PC-9 (cell line): ENCODE measurements at regions not wholly inside any gene's neighbourhood (a gene's known extent, or its start where the extent isn't known, plus 50 kb on each side); places are given as distances from the start of the nearest gene placed in this dataset.

ENCODE experiments used
- EZH2 ChIP-seq: fragments of 200-600 bp; sonication (generic); IDR thresholded peaks from 2 replicates; pipeline ENCODE4 v1.8.0; 2017; ENCODE audit warnings: antibody characterized with exemption, low read depth
- TF ChIP-seq, protein P1 (sequence below): fragments of 200-600 bp; sonication (generic); conservative IDR thresholded peaks from 2 replicates; pipeline ENCODE4 v1.6.1; 2017; ENCODE audit warnings: mixed run types, antibody characterized with exemption, mild to moderate bottlenecking, moderate library complexity

- TF ChIP-seq, protein P1, sequence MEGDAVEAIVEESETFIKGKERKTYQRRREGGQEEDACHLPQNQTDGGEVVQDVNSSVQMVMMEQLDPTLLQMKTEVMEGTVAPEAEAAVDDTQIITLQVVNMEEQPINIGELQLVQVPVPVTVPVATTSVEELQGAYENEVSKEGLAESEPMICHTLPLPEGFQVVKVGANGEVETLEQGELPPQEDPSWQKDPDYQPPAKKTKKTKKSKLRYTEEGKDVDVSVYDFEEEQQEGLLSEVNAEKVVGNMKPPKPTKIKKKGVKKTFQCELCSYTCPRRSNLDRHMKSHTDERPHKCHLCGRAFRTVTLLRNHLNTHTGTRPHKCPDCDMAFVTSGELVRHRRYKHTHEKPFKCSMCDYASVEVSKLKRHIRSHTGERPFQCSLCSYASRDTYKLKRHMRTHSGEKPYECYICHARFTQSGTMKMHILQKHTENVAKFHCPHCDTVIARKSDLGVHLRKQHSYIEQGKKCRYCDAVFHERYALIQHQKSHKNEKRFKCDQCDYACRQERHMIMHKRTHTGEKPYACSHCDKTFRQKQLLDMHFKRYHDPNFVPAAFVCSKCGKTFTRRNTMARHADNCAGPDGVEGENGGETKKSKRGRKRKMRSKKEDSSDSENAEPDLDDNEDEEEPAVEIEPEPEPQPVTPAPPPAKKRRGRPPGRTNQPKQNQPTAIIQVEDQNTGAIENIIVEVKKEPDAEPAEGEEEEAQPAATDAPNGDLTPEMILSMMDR = no peak
- no peak for TF ChIP-seq EZH2
Measured at GRCh38 chr3:17901893-17902292, 159.5 kb upstream of the TBC1D5 start.
